ENCODE measurements at regions not wholly inside any gene's neighbourhood (a gene's known extent, or its start where the extent isn't known, plus 50 kb on each side); places are given as distances from the start of the nearest gene placed in this dataset.

- DNase-seq (ENCODE audit: low read depth in 2 of 2) = no peak
Measured at GRCh38 chrX:13903405-13903804, 86.5 kb upstream of the GPM6B start.

DNA sequence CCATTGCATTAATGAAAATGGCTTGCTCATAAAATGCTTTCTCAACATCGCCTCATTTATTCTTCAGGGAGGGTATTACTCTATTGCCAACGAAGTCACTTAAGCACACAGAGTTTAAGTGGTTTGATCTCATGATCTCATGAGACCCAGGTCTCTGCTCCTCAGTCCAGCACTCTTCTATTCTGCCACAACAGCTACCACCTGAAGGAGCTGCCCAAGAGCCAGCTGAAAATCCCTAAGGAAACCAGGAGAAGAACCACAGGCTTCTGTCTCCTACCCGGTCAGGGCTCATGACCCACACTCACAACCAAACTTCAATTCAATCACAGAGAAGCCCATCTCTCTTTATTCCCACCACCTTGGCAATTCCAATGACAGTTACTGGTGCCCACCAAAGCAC is 85.5 kb upstream of the GPM6B start:
- DNase-seq (ENCODE audit: low read depth in 2 of 2) = no peak

GRCh38 chrX:13901354-13901753 is 84.5 kb upstream of the GPM6B start:
- no peak for DNase-seq (ENCODE audit: low read depth in 2 of 2)

DNA sequence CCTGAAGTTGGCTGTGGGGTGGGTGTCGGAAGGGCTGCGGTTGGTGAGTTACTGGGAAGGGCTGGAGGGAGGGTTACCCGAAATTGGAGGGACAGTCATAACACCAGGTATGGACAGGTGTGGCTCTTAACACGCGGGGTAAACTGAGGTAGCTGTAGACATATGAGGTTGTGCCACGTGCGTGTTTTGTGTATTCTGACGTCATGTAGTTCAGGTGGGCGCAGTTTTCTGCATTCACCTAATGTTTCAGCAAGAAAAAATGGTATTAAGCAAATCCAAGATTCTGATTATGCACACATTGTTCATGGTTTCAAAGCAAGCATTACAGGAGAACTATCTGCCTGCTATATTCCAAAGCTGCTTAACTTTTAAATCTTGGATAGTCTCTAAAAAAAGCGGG is 83.5 kb upstream of the GPM6B start:
- no peak for DNase-seq (ENCODE audit: low read depth in 2 of 2)

DNA sequence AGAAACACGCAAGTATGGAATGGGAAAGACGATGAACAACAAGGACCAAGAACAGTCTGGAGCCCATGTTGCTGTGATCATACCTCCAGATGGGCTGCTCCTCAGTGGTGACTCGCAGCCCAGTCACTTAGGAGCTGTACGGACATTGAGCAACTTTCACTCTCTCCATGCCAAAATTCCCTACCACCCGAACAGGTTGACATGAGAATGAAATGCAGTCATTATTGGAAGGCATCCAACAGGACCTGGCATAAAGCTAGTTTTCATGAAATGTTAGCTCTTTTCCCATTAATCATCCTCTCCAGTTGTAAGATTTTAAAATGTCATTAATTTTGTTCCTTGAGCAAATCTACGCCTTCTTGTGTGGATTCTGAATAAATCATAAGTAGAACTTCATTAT is 82.7 kb upstream of the GPM6B start:
- DNase-seq (ENCODE audit: low read depth in 2 of 2) = peak; percentile 80 to 82

DNA sequence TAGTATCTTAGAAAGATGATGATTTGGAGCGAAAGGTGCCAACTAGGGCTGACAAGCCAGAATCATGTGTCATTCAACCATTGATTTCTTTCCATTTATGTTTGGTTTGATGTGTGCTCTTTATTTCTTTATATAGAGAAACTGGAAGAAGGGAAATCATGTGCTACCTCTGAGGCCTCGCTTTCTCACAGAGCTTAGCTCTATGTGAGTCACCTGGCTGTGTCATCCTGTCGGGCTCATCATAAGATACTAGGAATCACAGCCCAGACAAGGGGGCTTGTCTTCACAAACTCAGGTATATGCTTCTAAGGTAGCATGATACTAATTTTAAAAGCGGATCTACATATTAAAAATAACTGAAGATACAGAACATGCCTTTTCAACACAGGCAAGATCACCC is 81.7 kb upstream of the GPM6B start:
- DNase-seq (ENCODE audit: low read depth in 2 of 2) = no peak

DNA sequence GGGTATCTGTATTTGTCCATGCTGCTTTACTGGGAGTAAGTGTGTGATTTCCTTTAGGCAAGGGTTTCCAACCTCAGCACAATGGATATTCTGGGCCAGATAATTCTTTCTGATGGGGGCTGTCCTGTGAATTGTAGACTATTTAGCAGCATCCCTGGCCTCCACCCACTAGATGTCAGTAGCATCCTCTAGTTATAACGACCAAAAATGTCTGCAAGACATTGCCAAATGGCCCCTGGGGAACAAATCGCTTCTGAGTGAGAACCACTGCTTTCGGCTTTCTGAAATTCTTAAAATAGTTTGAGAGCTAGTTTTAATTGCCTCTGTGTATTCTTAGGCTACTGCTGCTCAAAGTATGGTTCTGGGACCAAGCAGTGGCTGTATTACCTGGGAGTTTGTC is 81.2 kb upstream of the GPM6B start:
- DNase-seq (ENCODE audit: low read depth in 2 of 2) = no peak

- no peak for DNase-seq (ENCODE audit: low read depth in 2 of 2)
Measured at GRCh38 chrX:13897566-13897965, 80.7 kb upstream of the GPM6B start.

DNA sequence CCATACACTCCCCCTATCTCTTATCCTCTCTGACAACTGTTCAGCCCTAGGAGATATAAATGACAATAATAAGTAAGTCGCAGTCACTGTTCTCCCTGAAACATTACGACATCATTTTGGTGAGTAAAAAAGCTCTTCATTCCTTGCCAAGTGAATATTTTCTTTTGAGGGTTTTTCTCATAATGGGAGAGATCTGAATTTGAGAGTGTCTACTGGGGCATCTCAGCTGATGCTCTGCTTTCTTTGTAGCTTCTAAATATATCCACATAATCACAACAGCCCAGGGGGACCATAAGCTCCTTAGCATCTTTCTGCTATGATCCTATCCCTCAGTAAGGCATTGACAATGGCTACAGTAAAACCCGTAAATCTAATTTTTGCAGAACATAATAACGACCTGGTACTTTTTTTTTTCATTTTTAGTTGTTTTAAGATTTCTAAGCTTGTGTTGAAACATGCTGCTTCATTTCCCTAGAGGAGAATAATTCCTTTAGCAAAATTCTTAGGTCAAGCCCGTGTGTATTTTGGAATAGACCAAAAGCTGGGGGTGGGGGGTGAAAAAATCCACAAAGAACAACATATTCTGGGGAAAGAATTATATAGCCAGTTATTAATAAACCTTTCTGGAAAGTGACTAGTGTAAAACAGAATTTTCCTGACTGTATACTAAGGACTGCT is 78.1 kb upstream of the GPM6B start:
- peak; percentile 56 to 60 for DNase-seq (ENCODE audit: low read depth in 2 of 2)

GRCh38 chrX:13893826-13894225 is 76.9 kb upstream of the GPM6B start:
- peak; percentile 28 to 38 for DNase-seq (ENCODE audit: low read depth in 2 of 2)

- DNase-seq (ENCODE audit: low read depth in 2 of 2) = no peak
Measured at GRCh38 chrX:13892856-13893255, 76.0 kb upstream of the GPM6B start.

DNA sequence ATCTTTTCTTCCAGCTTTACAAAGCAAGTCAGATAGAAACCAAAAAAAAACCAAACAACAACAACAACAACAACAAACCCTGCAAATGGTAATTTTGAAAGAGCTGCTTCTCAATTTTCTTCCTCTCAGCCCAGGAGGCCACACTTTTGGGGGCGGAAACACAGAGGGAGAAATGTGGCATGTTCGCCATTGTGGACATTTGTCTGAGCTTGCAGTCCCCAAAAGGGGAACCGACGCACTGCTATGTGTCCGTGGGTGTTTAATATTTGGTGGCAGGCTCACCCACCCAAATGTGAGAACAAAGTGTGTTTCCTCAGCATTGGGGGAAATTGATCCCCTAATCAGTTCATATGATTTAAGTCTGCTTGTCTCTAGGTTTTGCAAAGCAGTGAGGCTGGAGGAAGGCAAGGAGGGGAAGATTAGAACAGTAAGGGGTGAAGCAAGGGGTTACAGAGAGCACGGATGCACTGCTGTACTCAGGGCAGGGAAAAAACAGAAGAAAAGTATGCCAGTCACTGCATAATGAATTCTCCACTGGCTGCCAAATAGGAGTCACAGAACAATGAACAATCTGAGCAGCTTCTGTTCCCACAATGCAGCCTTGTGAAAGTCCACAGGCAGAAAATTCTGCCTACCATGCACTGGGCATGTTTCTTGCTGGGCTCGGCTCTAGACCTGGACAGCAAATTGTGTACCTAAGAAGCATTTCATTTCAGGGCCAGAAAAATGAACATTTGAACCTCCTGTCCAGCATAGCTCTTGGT is 74.7 kb upstream of the GPM6B start:
- DNase-seq (ENCODE audit: low read depth in 2 of 2) = no peak

- DNase-seq (ENCODE audit: low read depth in 2 of 2) = no peak
Measured at GRCh38 chrX:13890806-13891205, 73.9 kb upstream of the GPM6B start.

- no peak for DNase-seq (ENCODE audit: low read depth in 2 of 2)
Measured at GRCh38 chrX:13888284-13888683, 71.4 kb upstream of the GPM6B start.

DNA sequence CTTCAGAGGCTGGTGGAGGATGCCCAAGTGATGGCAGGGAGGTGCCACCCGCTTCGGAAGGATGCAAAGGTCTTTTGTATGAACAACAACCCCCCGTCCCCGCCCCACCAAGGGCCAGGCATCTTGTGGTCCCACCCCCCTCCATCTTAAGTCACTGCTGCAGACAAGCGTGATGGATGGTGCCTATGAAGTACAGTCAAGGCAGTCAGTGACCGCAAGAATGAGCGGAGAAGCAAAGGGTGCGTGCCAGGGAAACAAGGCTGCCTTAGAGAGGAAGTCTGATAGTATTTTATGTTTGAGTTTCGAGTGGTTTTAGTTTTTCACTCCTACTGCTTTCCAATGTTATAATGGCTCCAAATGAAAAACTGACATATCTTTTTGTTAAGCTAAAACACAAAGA is 68.7 kb upstream of the GPM6B start:
- no peak for DNase-seq (ENCODE audit: low read depth in 2 of 2)

GRCh38 chrX:13876652-13877051 is 59.8 kb upstream of the GPM6B start:
- DNase-seq (ENCODE audit: low read depth in 2 of 2) = no peak

- no peak for DNase-seq (ENCODE audit: low read depth in 2 of 2)
Measured at GRCh38 chrX:13875572-13875971, 58.7 kb upstream of the GPM6B start.

GRCh38 chrX:13868591-13868990 is 51.7 kb upstream of the GPM6B start:
- peak; percentile 73 to 82 for DNase-seq (ENCODE audit: low read depth in 2 of 2)
